IMR-90 (cell line): ENCODE measurements at regions not wholly inside any gene's neighbourhood (a gene's known extent, or its start where the extent isn't known, plus 50 kb on each side); places are given as distances from the start of the nearest gene placed in this dataset.

Experiments used
- ATAC-seq: fragments of 200-7000 bp; cut with Tn5 transposase; 2 replicates; pipeline ENCODE4 v1.9.1; 2020; ENCODE audit warnings: low read depth, mild to moderate bottlenecking, moderate library complexity
- BruUV-seq: library from RNA; stranded (reverse); fragments of 400-500 nt; replicated peaks from 2 replicates; lab custom pipeline; 2021; lab: Mats Ljungman, UMichigan
- CTCF ChIA-PET: fragments of 300-600 bp; formaldehyde crosslinking; extraction: SDS; loops from one replicate; lab custom pipeline; 2021; ENCODE audit warnings: antibody characterized with exemption; lab: Yijun Ruan, JAX
- POLR2A ChIA-PET: fragments of 300-600 bp; sonication (Branson Sonifier 250); formaldehyde crosslinking; loops from one replicate; lab custom pipeline; 2022; ENCODE audit warnings: antibody characterized with exemption; ENCODE audit not compliant: unreplicated experiment; lab: Charles Lee
- DNase-seq: peaks from one replicate; pipeline ENCODE4 v3.0.0; 2013
- H2AFZ ChIP-seq: replicated peaks from 2 replicates; pipeline ENCODE3; 2013; ENCODE audit warnings: low read length, mild to moderate bottlenecking; ENCODE audit not compliant: poor library complexity
- H2AK5ac ChIP-seq: 2 replicates; pipeline ENCODE4 v1.6.1; 2013; ENCODE audit warnings: low read depth, low read length, inconsistent platforms
- H2AK9ac ChIP-seq: replicated peaks from 2 replicates; pipeline ENCODE3; 2013; ENCODE audit warnings: mild to moderate bottlenecking, low read depth, low read length, moderate library complexity; ENCODE audit not compliant: poor library complexity
- H2BK120ac ChIP-seq: 2 replicates; pipeline ENCODE4 v1.6.1; 2013; ENCODE audit warnings: low read depth, low read length, inconsistent platforms
- H2BK15ac ChIP-seq: 3 replicates; pipeline ENCODE4 v1.6.1; 2013; ENCODE audit warnings: low read depth, low read length, inconsistent platforms
- H2BK20ac ChIP-seq: 2 replicates; pipeline ENCODE4 v1.6.1; 2013; ENCODE audit warnings: low read depth, mild to moderate bottlenecking, inconsistent platforms, low read length, moderate library complexity
- H2BK5ac ChIP-seq: 2 replicates; pipeline ENCODE4 v1.6.1; 2013; ENCODE audit warnings: mild to moderate bottlenecking, low read depth, low read length, inconsistent platforms; ENCODE audit not compliant: poor library complexity, severe bottlenecking
- H3K14ac ChIP-seq: replicated peaks from 2 replicates; pipeline ENCODE4 v1.6.1; 2013; ENCODE audit warnings: low read depth, low read length, inconsistent platforms
- H3K18ac ChIP-seq: 2 replicates; pipeline ENCODE4 v1.6.1; 2013; ENCODE audit warnings: low read depth, low read length, control low read depth
- H3K23ac ChIP-seq: 2 replicates; pipeline ENCODE4 v1.6.1; 2013; ENCODE audit warnings: low read depth, low read length, inconsistent platforms
- H3K27ac ChIP-seq: 2 replicates; pipeline ENCODE4 v1.5.1; 2013; ENCODE audit warnings: mild to moderate bottlenecking, control low read depth, low read length; ENCODE audit not compliant: insufficient read depth
- H3K27me3 ChIP-seq: 2 replicates; pipeline ENCODE4 v1.6.1; 2013; ENCODE audit warnings: low read length; ENCODE audit not compliant: control insufficient read depth, insufficient read depth
- H3K36me3 ChIP-seq: 2 replicates; pipeline ENCODE4 v1.6.1; 2013; ENCODE audit warnings: low read length, mixed read lengths; ENCODE audit not compliant: control insufficient read depth, insufficient read depth
- H3K4ac ChIP-seq: 2 replicates; pipeline ENCODE4 v1.6.1; 2013; ENCODE audit warnings: low read depth, low read length, inconsistent platforms
- H3K4me1 ChIP-seq: 2 replicates; pipeline ENCODE4 v1.6.1; 2013; ENCODE audit warnings: low read length, mixed read lengths; ENCODE audit not compliant: control insufficient read depth, insufficient read depth
- H3K4me2 ChIP-seq: 2 replicates; pipeline ENCODE4 v1.6.1; 2013; ENCODE audit warnings: low read depth, mild to moderate bottlenecking, control low read depth, low read length, moderate library complexity
- H3K4me3 ChIP-seq: 2 replicates; pipeline ENCODE4 v1.5.1; 2013; ENCODE audit warnings: low read depth, mild to moderate bottlenecking, control low read depth, low read length, moderate library complexity; ENCODE audit not compliant: insufficient read depth
- H3K56ac ChIP-seq: 2 replicates; pipeline ENCODE4 v1.6.1; 2013; ENCODE audit warnings: low read length, inconsistent platforms; ENCODE audit not compliant: insufficient read depth; ENCODE audit errors: extremely low read depth
- H3K79me1 ChIP-seq, 2 experiments: 2 replicates each; pipeline ENCODE4 v1.6.1; 2013; ENCODE audit warnings: low read length in 2 of 2, inconsistent platforms in 1 of 2, low read depth in 1 of 2
- H3K9ac ChIP-seq: 2 replicates; pipeline ENCODE4 v1.6.1; 2013; ENCODE audit warnings: low read depth, low read length, control low read depth
- H3K9me1 ChIP-seq: 2 replicates; pipeline ENCODE4 v1.6.1; 2013; ENCODE audit warnings: low read length, inconsistent platforms; ENCODE audit not compliant: insufficient read depth
- H3K9me3 ChIP-seq: 2 replicates; pipeline ENCODE4 v1.6.1; 2013; ENCODE audit warnings: low read length; ENCODE audit not compliant: control insufficient read depth, insufficient read depth
- H4K20me1 ChIP-seq: 2 replicates; pipeline ENCODE4 v1.6.1; 2013; ENCODE audit warnings: low read length, inconsistent platforms; ENCODE audit not compliant: insufficient read depth
- H4K5ac ChIP-seq: 2 replicates; pipeline ENCODE4 v1.6.1; 2013; ENCODE audit warnings: mild to moderate bottlenecking, low read depth, low read length, control low read depth
- H4K8ac ChIP-seq, 2 experiments: 2 replicates each; pipeline ENCODE4 v1.6.1; 2013; ENCODE audit warnings: low read depth in 2 of 2, low read length in 2 of 2, control low read depth in 1 of 2, inconsistent platforms in 1 of 2
- H4K91ac ChIP-seq: 2 replicates; pipeline ENCODE4 v1.6.1; 2013; ENCODE audit warnings: low read depth, low read length, inconsistent platforms; ENCODE audit not compliant: insufficient read depth
- CEBPB ChIP-seq: IDR thresholded peaks from 2 replicates; pipeline ENCODE4 v1.6.1; 2012; ENCODE audit warnings: low read depth, low read length, improper control_type of control experiment
- MAZ ChIP-seq: IDR thresholded peaks from 2 replicates; pipeline ENCODE4 v1.6.1; 2012; ENCODE audit warnings: low read depth, mild to moderate bottlenecking, low read length, improper control_type of control experiment, moderate library complexity, borderline replicate concordance
- NFE2L2 ChIP-seq: fragments of 150-350 bp; IDR thresholded peaks from 2 replicates; pipeline ENCODE4 v1.6.1; 2016; ENCODE audit warnings: low read depth, mild to moderate bottlenecking, low read length
- WGBS, 2 experiments: methylation state at CpG; one replicate each; pipeline versions ENCODE4 v1.1.5 to v1.1.7; 2013; ENCODE audit warnings: missing lambda C conversion rate in 2 of 2; ENCODE audit not compliant: insufficient read length in 1 of 2; ENCODE audit errors: extremely low coverage in 2 of 2; 5-methylcytosine and 5-hydroxymethylcytosine counted together
- dilution Hi-C: fragments of 300-500 bp; cut with HindIII; formaldehyde crosslinking; loops from one replicate; pipeline ENCODE4 v1.14.3; 2018; ENCODE audit warnings: low sequenced_read_pairs; ENCODE audit not compliant: unreplicated experiment
- in situ Hi-C: fragments of 300-500 bp; cut with MboI; formaldehyde crosslinking; loops from 3 replicates; pipeline ENCODE4 v1.14.3; 2019; ENCODE audit warnings: low sequenced_read_pairs, inconsistent platforms, mixed read lengths
- intact Hi-C: fragments of 100-400 bp; cut with micrococcal nuclease; formaldehyde crosslinking; loops from 2 replicates; pipeline ENCODE4 v1.10.0; 2022
- TF ChIP-seq, protein P1 (sequence below): conservative IDR thresholded peaks from 2 replicates; pipeline ENCODE4 v1.5.1; 2012; ENCODE audit warnings: mild to moderate bottlenecking, low read depth, low read length, improper control_type of control experiment

GRCh38 chr20:19940988-19941460 lies 76.1 kb upstream of the NAA20 start:
- Histone ChIP-seq H2BK20ac (no peak overlapping the region), H3K9me1 (peaks cover 36% of the 10 kb centered on the region), H3K27ac (no peak overlapping the region), H3K27me3 (no peaks in the 10 kb centered on the region), H3K4me1 (peaks cover 14% of the 10 kb centered on the region), H4K91ac (no peak overlapping the region), H3K79me1 (peaks cover 24 to 92% of the 10 kb centered on the region in 2 experiments), H3K9me3 (no peaks in the 10 kb centered on the region), H3K4me2 (no peak overlapping the region), H3K9ac (no peak overlapping the region), H3K4me3 (no peak overlapping the region), H3K18ac (no peak overlapping the region), H4K20me1 (peaks cover 32% of the 10 kb centered on the region; the same call in 1 of the 2 replicates), H2BK15ac (no peak overlapping the region), H3K56ac (no peak overlapping the region), H2AK5ac (no peak overlapping the region), H4K5ac (no peak overlapping the region), H4K8ac (no peak overlapping the region), H2BK5ac (no peak overlapping the region), H3K36me3 (peaks cover 34% of the 10 kb centered on the region), H3K14ac (no peak overlapping the region), H3K23ac (no peak overlapping the region), H3K4ac (no peak overlapping the region), H2BK120ac (no peak overlapping the region), H2AK9ac (peak overlapping the region; percentile 5), H2AFZ (no peak overlapping the region)
- dilution Hi-C loops, result no loop called here
- ATAC-seq (no peak), DNase-seq (no peak)
- 100% methylated on average over 1 of the region's 4 CpGs; no CpG with 5 or more reads in 1 of the 2 experiments for WGBS, 2 experiments
- BruUV-seq, result no TSS peak
- intact Hi-C loops, result no loop called here
- in situ Hi-C loops, result no loop called here
- ChIA-PET CTCF (no interaction called here), POLR2A (no interaction called here)
- TF ChIP-seq MAZ (no peak), CEBPB (no peak), NFE2L2 (no peak)
- TF ChIP-seq, protein P1, sequence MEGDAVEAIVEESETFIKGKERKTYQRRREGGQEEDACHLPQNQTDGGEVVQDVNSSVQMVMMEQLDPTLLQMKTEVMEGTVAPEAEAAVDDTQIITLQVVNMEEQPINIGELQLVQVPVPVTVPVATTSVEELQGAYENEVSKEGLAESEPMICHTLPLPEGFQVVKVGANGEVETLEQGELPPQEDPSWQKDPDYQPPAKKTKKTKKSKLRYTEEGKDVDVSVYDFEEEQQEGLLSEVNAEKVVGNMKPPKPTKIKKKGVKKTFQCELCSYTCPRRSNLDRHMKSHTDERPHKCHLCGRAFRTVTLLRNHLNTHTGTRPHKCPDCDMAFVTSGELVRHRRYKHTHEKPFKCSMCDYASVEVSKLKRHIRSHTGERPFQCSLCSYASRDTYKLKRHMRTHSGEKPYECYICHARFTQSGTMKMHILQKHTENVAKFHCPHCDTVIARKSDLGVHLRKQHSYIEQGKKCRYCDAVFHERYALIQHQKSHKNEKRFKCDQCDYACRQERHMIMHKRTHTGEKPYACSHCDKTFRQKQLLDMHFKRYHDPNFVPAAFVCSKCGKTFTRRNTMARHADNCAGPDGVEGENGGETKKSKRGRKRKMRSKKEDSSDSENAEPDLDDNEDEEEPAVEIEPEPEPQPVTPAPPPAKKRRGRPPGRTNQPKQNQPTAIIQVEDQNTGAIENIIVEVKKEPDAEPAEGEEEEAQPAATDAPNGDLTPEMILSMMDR, result no peak
